SK-MEL-5 (cell line): ENCODE measurements at regions not wholly inside any gene's neighbourhood (a gene's known extent, or its start where the extent isn't known, plus 50 kb on each side); places are given as distances from the start of the nearest gene placed in this dataset.

Source experiments
- DNase-seq: peaks from one replicate; pipeline ENCODE4 v3.0.0-alpha.2; 2016; ENCODE audit warnings: low read depth, low spot score
- in situ Hi-C: cut with HindIII; loops from 2 replicates; pipeline ENCODE4 v1.10.0; 2016; ENCODE audit warnings: low sequenced_read_pairs, high pct_unique_total_duplicates, low pct_unique_long_range_greater_than_20kb
- small RNA-seq, 2 experiments: library from RNA; depleted of rRNA; stranded (forward); fragments of <200 nt; gene quantifications; one replicate each; pipeline ENCODE3, GENCODE V24; 2014

GRCh38 chr6:8529250-8529649 is 93.9 kb upstream of the SLC35B3 start:
- in situ Hi-C loops, result no loop called here
- DNase-seq, result no peak

GRCh38 chr6:8527818-8528217 is 92.5 kb upstream of the SLC35B3 start:
- in situ Hi-C loops, result no loop called here
- no peak for DNase-seq

GRCh38 chr6:8526624-8527023 is 91.3 kb upstream of the SLC35B3 start:
- in situ Hi-C loops, result no loop called here
- no peak for DNase-seq

- in situ Hi-C loops, result no loop called here
- DNase-seq, result no peak
These were observed 90.0 kb upstream of the SLC35B3 start for GRCh38 chr6:8525370-8525769.

GRCh38 chr6:8513174-8513573 is 77.8 kb upstream of the SLC35B3 start:
- in situ Hi-C loops, result no loop called here

GRCh38 chr6:8507286-8507685 is 71.9 kb upstream of the SLC35B3 start:
- in situ Hi-C loops, result no loop called here
- no peak for DNase-seq

More at GRCh38 chr6:8513174-8513573, 77.8 kb upstream of the SLC35B3 start:
- no peak for DNase-seq

GRCh38 chr6:8506126-8506525 is 70.8 kb upstream of the SLC35B3 start:
- in situ Hi-C loops, result no loop called here

GRCh38 chr6:8499540-8499939 is 64.2 kb upstream of the SLC35B3 start:
- in situ Hi-C loops, result no loop called here
- DNase-seq, result peak; percentile 72

More at GRCh38 chr6:8506126-8506525, 70.8 kb upstream of the SLC35B3 start:
- DNase-seq, result no peak

GRCh38 chr6:8494730-8495129 is 59.4 kb upstream of the SLC35B3 start:
- in situ Hi-C loops, result no loop called here

GRCh38 chr6:8492536-8493133 is 57.3 kb upstream of the SLC35B3 start:
- peak; percentile 40 for DNase-seq
- in situ Hi-C loops, result no loop called here

More at GRCh38 chr6:8494730-8495129, 59.4 kb upstream of the SLC35B3 start:
- DNase-seq, result no peak

Small RNA genes lying in the stretch of these regions (small RNA-seq; reads per million reads assigned to genes)
- gene RF02101 (0 reads per million in 2 experiments), gene RNU6ATAC21P (0 reads per million in 2 experiments)
